K562 (cell line): ENCODE measurements at regions not wholly inside any gene's neighbourhood (a gene's known extent, or its start where the extent isn't known, plus 50 kb on each side); places are given as distances from the start of the nearest gene placed in this dataset.

ENCODE experiments used
- ATAC-seq: fragments of 200-7000 bp; cut with Tn5 transposase; 3 replicates; pipeline ENCODE4 v1.9.1; 2020; ENCODE audit warnings: moderate library complexity
- BruUV-seq: library from RNA; stranded (reverse); fragments of 400-500 nt; replicated peaks from 2 replicates; lab custom pipeline; 2021; lab: Mats Ljungman, UMichigan
- CTCF ChIA-PET: fragments of 300-600 bp; formaldehyde crosslinking; extraction: SDS; loops from one replicate; lab custom pipeline; 2021; ENCODE audit warnings: low intra/inter-chr PET ratio; lab: Yijun Ruan, JAX
- POLR2A ChIA-PET: fragments of 300-600, 350-650 bp; sonication (Branson Sonifier 250); formaldehyde crosslinking; extraction: SDS; loops from one replicate; lab custom pipeline; 2021; ENCODE audit warnings: antibody characterized with exemption, inconsistent platforms; lab: Yijun Ruan, JAX
- DNase-seq, 4 experiments: peaks; one replicate each; pipeline versions ENCODE4 v3.0.0 to v3.0.0-alpha.2; 2011 to 2018; ENCODE audit warnings: low spot score in 3 of 4, mixed read lengths in 3 of 4; ENCODE audit errors: extremely low read depth in 1 of 4
- FAIRE-seq: peaks from 2 replicates; lab custom pipeline; 2011; peaks lifted over from hg19 to GRCh38; lab: Jason Lieb, UNC
- H2AFZ ChIP-seq: 2 replicates; pipeline ENCODE4 v1.6.0; 2011; ENCODE audit warnings: low read depth, low read length, control low read depth, inconsistent platforms
- H3K27ac ChIP-seq: fragments of 200-600 bp; 3 replicates; pipeline ENCODE4 v1.8.0; 2011; ENCODE audit warnings: low read depth, mild to moderate bottlenecking, control low read depth, inconsistent platforms, low read length, moderate library complexity, mixed read lengths; ENCODE audit errors: extremely low read depth
- H3K27me3 ChIP-seq, 2 experiments: fragments of 300-600 bp in 1 of 2; 2 replicates in 1 of 2; 3 replicates in 1 of 2; pipeline versions ENCODE4 v1.6.0 to v1.8.0; 2011; ENCODE audit warnings: inconsistent platforms in 2 of 2, low read length in 2 of 2, mild to moderate bottlenecking in 1 of 2, mixed read lengths in 1 of 2, moderate library complexity in 1 of 2; ENCODE audit not compliant: control insufficient read depth in 2 of 2, insufficient read depth in 2 of 2
- H3K36me3 ChIP-seq: fragments of 300-600 bp; 3 replicates; pipeline ENCODE4 v1.8.0; 2011; ENCODE audit warnings: mild to moderate bottlenecking, low read length, inconsistent platforms; ENCODE audit not compliant: control insufficient read depth, insufficient read depth
- H3K4me1 ChIP-seq, 2 experiments: fragments of 200-600 bp in 1 of 2; replicated peaks in 1 of 2; 2 replicates in 1 of 2; 3 replicates in 1 of 2; pipeline versions ENCODE4 v1.5.1 to v1.8.0; 2011; ENCODE audit warnings: inconsistent platforms in 2 of 2, low read length in 2 of 2, mild to moderate bottlenecking in 1 of 2, mixed read lengths in 1 of 2, moderate library complexity in 1 of 2; ENCODE audit not compliant: control insufficient read depth in 2 of 2, insufficient read depth in 2 of 2
- H3K4me2 ChIP-seq: 2 replicates; pipeline ENCODE4 v1.6.1; 2011; ENCODE audit warnings: low read length, control low read depth, inconsistent platforms, mixed read lengths; ENCODE audit not compliant: insufficient read depth
- H3K4me3 ChIP-seq: fragments of 200-600 bp; sonication (generic), shearing (Covaris generic); 2 replicates; pipeline ENCODE4 v1.5.1; 2016; ENCODE audit warnings: control low read depth, inconsistent platforms
- H3K79me2 ChIP-seq: fragments of 200-600 bp; 3 replicates; pipeline ENCODE4 v1.8.0; 2011; ENCODE audit warnings: low read length, inconsistent platforms; ENCODE audit not compliant: control insufficient read depth, insufficient read depth
- H3K9ac ChIP-seq, 2 experiments: 2 replicates each; pipeline versions ENCODE4 v1.6.0 to v1.6.1; 2011; ENCODE audit warnings: low read depth in 2 of 2, low read length in 2 of 2, control low read depth in 1 of 2, inconsistent platforms in 1 of 2, mild to moderate bottlenecking in 1 of 2, mixed read lengths in 1 of 2; ENCODE audit not compliant: insufficient read depth in 1 of 2
- H3K9me1 ChIP-seq: one replicate; pipeline ENCODE4 v1.6.0; 2011; ENCODE audit warnings: inconsistent platforms, mild to moderate bottlenecking, low read length, moderate library complexity; ENCODE audit not compliant: control insufficient read depth, insufficient read depth
- H3K9me3 ChIP-seq: replicated peaks from 2 replicates; pipeline ENCODE4 v1.5.1; 2011; ENCODE audit warnings: low read depth, low read length, inconsistent platforms; ENCODE audit not compliant: control insufficient read depth, insufficient read depth
- H4K20me1 ChIP-seq: replicated peaks from 2 replicates; pipeline ENCODE4 v1.6.1; 2011; ENCODE audit warnings: low read length, inconsistent platforms, mixed read lengths; ENCODE audit not compliant: control insufficient read depth, insufficient read depth
- EGR1 ChIP-seq: fragments of 450-650 bp; conservative IDR thresholded peaks from 2 replicates; pipeline ENCODE4 v1.6.1; 2017; ENCODE audit warnings: mild to moderate bottlenecking
- ESRRA ChIP-seq: fragments of 450-650 bp; IDR thresholded peaks from 2 replicates; pipeline ENCODE4 v1.6.1; 2014; ENCODE audit warnings: low read depth, mild to moderate bottlenecking, moderate library complexity, borderline replicate concordance
- ETV6 ChIP-seq, 3 experiments: fragments of 150-350 bp in 1 of 3; sonication (generic) in 1 of 3; formaldehyde crosslinking in 1 of 3; IDR thresholded peaks; 2 replicates each; pipeline versions ENCODE4 v1.6.1 to v1.8.0; 2014 to 2022; ENCODE audit warnings: borderline replicate concordance in 2 of 3, low read depth in 2 of 3, antibody characterized with exemption in 1 of 3, low read length in 1 of 3, mild to moderate bottlenecking in 1 of 3, missing genetic modification reagents in 1 of 3
- KAT7 ChIP-seq: sonication (generic); formaldehyde crosslinking; IDR thresholded peaks from 2 replicates; pipeline ENCODE4 v1.8.0; 2022; ENCODE audit warnings: missing genetic modification reagents, mild to moderate bottlenecking, borderline replicate concordance
- POLR2AphosphoS2 ChIP-seq: IDR thresholded peaks from 2 replicates; pipeline ENCODE4 v1.6.1; 2012; ENCODE audit warnings: low read length, improper control_type of control experiment
- RUNX1 ChIP-seq: sonication (generic); IDR thresholded peaks from 2 replicates; pipeline ENCODE4 v1.6.1; 2016; ENCODE audit warnings: antibody characterized with exemption, low read depth
- TRIM28 ChIP-seq: fragments of 450-650 bp; IDR thresholded peaks from 2 replicates; pipeline ENCODE4 v1.6.1; 2017
- ZNF263 ChIP-seq: sonication (generic); formaldehyde crosslinking; IDR thresholded peaks from 2 replicates; pipeline ENCODE4 v1.8.0; 2022; ENCODE audit warnings: mild to moderate bottlenecking, missing genetic modification reagents, borderline replicate concordance
- ZNF696 ChIP-seq: fragments of 250-450 bp; sonication (Bioruptor Pico); conservative IDR thresholded peaks from 2 replicates; pipeline ENCODE4 v1.4.0; 2020; ENCODE audit warnings: mild to moderate bottlenecking, moderate library complexity
- ZNF76 ChIP-seq: fragments of 250-450 bp; sonication (Bioruptor Pico); IDR thresholded peaks from 2 replicates; pipeline ENCODE4 v1.4.0; 2020; ENCODE audit warnings: mild to moderate bottlenecking, moderate library complexity, borderline replicate concordance
- WGBS: fragments of 100-300 bp; shearing (Covaris generic); methylation state at CpG from one replicate; pipeline ENCODE4 v1.1.6; 2016; ENCODE audit warnings: low coverage, mixed read lengths; ENCODE audit not compliant: insufficient coverage; ENCODE audit errors: missing lambda C conversion rate; 5-methylcytosine and 5-hydroxymethylcytosine counted together
- in situ Hi-C: fragments of 300-500 bp; cut with MboI; formaldehyde crosslinking; loops from 4 replicates; pipeline ENCODE4 v1.15.0; 2018; ENCODE audit warnings: inconsistent platforms, mixed read lengths
- intact Hi-C: fragments of 100-400 bp; cut with micrococcal nuclease; formaldehyde crosslinking; loops from 2 replicates; pipeline ENCODE4 v1.14.2; 2022
- TF ChIP-seq, protein P1 (sequence below): fragments of 250-450 bp; sonication (Bioruptor Pico); IDR thresholded peaks from 2 replicates; pipeline ENCODE4 v1.8.0; 2022; ENCODE audit warnings: moderate library complexity, mild to moderate bottlenecking, inconsistent platforms
- TF ChIP-seq, protein P2 (sequence below): fragments of 200-600 bp; sonication (generic); IDR thresholded peaks from one replicate; pipeline ENCODE4 v1.6.1; 2012; ENCODE audit warnings: mild to moderate bottlenecking, low read depth, low read length, inconsistent platforms

DNA sequence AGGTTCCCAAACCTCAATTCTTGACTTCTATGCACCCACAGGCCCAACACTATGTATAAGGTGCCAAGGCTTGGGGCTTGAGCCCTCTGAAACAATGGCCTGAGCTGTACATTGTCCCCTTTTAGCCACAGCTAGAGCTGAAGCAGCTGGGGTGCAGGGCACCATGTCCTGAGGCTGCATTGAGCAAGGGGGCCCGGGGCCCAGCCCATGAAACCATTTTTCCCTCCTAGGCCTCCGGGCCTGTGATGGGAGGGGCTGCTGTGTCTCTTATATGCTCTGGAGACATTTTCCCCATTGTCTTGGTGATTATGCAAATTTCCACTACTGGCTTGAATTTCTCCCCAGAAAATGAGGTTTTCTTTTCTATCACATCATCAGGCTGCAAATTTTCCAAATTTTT, 155.5 kb downstream of the FASLG start:
- no peaks in the 10 kb centered on the region for H3K36me3 ChIP-seq
- no peak overlapping the region for H3K9ac ChIP-seq
- TF ChIP-seq, protein P1, sequence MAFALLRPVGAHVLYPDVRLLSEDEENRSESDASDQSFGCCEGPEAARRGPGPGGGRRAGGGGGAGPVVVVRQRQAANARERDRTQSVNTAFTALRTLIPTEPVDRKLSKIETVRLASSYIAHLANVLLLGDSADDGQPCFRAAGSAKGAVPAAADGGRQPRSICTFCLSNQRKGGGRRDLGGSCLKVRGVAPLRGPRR (CRISPR knock-in tag): no peak
- TF ChIP-seq, protein P2, sequence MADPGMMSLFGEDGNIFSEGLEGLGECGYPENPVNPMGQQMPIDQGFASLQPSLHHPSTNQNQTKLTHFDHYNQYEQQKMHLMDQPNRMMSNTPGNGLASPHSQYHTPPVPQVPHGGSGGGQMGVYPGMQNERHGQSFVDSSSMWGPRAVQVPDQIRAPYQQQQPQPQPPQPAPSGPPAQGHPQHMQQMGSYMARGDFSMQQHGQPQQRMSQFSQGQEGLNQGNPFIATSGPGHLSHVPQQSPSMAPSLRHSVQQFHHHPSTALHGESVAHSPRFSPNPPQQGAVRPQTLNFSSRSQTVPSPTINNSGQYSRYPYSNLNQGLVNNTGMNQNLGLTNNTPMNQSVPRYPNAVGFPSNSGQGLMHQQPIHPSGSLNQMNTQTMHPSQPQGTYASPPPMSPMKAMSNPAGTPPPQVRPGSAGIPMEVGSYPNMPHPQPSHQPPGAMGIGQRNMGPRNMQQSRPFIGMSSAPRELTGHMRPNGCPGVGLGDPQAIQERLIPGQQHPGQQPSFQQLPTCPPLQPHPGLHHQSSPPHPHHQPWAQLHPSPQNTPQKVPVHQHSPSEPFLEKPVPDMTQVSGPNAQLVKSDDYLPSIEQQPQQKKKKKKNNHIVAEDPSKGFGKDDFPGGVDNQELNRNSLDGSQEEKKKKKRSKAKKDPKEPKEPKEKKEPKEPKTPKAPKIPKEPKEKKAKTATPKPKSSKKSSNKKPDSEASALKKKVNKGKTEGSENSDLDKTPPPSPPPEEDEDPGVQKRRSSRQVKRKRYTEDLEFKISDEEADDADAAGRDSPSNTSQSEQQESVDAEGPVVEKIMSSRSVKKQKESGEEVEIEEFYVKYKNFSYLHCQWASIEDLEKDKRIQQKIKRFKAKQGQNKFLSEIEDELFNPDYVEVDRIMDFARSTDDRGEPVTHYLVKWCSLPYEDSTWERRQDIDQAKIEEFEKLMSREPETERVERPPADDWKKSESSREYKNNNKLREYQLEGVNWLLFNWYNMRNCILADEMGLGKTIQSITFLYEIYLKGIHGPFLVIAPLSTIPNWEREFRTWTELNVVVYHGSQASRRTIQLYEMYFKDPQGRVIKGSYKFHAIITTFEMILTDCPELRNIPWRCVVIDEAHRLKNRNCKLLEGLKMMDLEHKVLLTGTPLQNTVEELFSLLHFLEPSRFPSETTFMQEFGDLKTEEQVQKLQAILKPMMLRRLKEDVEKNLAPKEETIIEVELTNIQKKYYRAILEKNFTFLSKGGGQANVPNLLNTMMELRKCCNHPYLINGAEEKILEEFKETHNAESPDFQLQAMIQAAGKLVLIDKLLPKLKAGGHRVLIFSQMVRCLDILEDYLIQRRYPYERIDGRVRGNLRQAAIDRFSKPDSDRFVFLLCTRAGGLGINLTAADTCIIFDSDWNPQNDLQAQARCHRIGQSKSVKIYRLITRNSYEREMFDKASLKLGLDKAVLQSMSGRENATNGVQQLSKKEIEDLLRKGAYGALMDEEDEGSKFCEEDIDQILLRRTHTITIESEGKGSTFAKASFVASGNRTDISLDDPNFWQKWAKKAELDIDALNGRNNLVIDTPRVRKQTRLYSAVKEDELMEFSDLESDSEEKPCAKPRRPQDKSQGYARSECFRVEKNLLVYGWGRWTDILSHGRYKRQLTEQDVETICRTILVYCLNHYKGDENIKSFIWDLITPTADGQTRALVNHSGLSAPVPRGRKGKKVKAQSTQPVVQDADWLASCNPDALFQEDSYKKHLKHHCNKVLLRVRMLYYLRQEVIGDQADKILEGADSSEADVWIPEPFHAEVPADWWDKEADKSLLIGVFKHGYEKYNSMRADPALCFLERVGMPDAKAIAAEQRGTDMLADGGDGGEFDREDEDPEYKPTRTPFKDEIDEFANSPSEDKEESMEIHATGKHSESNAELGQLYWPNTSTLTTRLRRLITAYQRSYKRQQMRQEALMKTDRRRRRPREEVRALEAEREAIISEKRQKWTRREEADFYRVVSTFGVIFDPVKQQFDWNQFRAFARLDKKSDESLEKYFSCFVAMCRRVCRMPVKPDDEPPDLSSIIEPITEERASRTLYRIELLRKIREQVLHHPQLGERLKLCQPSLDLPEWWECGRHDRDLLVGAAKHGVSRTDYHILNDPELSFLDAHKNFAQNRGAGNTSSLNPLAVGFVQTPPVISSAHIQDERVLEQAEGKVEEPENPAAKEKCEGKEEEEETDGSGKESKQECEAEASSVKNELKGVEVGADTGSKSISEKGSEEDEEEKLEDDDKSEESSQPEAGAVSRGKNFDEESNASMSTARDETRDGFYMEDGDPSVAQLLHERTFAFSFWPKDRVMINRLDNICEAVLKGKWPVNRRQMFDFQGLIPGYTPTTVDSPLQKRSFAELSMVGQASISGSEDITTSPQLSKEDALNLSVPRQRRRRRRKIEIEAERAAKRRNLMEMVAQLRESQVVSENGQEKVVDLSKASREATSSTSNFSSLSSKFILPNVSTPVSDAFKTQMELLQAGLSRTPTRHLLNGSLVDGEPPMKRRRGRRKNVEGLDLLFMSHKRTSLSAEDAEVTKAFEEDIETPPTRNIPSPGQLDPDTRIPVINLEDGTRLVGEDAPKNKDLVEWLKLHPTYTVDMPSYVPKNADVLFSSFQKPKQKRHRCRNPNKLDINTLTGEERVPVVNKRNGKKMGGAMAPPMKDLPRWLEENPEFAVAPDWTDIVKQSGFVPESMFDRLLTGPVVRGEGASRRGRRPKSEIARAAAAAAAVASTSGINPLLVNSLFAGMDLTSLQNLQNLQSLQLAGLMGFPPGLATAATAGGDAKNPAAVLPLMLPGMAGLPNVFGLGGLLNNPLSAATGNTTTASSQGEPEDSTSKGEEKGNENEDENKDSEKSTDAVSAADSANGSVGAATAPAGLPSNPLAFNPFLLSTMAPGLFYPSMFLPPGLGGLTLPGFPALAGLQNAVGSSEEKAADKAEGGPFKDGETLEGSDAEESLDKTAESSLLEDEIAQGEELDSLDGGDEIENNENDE: no peak
- TF ChIP-seq RUNX1 (no peak), EGR1 (no peak), TRIM28 (peak; percentile 63; the same call in 1 of the 2 replicates), KAT7 (CRISPR knock-in tag) (no peak), ESRRA (no peak), ZNF263 (CRISPR knock-in tag) (no peak), ZNF696 (CRISPR knock-in tag) (no peak), ZNF76 (CRISPR knock-in tag) (no peak), POLR2AphosphoS2 (no peak), ETV6 (IDR thresholded peaks at IDR 0.05; ENCODE audit: borderline replicate concordance in 1 of 2, low read depth in 2 of 2, low read length in 1 of 2) (no peak), ETV6 (CRISPR knock-in tag; IDR thresholded peaks at IDR 0.05; ENCODE audit: borderline replicate concordance) (no peak)

More for the DNA sequence above, 155.5 kb downstream of the FASLG start:
- no peaks in the 10 kb centered on the region for H4K20me1 ChIP-seq
- intact Hi-C loops (no loop called here), in situ Hi-C loops (no loop called here)
- no peak overlapping the region for H2AFZ ChIP-seq
- CTCF ChIA-PET: no interaction called here
- H3K9me3 ChIP-seq: no peaks in the 10 kb centered on the region
- no peak for FAIRE-seq
- no peak overlapping the region for H3K4me2 ChIP-seq
- no peaks in the 10 kb centered on the region for H3K9me1 ChIP-seq
- no peak overlapping the region for H3K4me3 ChIP-seq
- H3K4me1 ChIP-seq: peaks cover 0 to 7% of the 10 kb centered on the region in 2 experiments; a peak in 1 of 5 replicates
- POLR2A ChIA-PET: no interaction called here
- ATAC-seq: no peak
- no peaks in the 10 kb centered on the region for H3K27me3 ChIP-seq
- no peak overlapping the region for H3K27ac ChIP-seq
- DNase-seq: no peak
- BruUV-seq: no TSS peak
- H3K79me2 ChIP-seq: no peaks in the 10 kb centered on the region
- 0% methylated on average over 2 of the region's 2 CpGs for WGBS
